B cell (primary cell): ENCODE measurements at regions not wholly inside any gene's neighbourhood (a gene's known extent, or its start where the extent isn't known, plus 50 kb on each side); places are given as distances from the start of the nearest gene placed in this dataset.

Experiments used
- CTCF ChIP-seq: fragments of 200-600 bp; IDR thresholded peaks from one replicate; pipeline ENCODE4 v1.8.0; 2022; ENCODE audit warnings: antibody characterized with exemption, mild to moderate bottlenecking
- EZH2 ChIP-seq: IDR thresholded peaks from 2 replicates; pipeline ENCODE4 v1.6.1; 2012; ENCODE audit warnings: borderline replicate concordance, low read depth, mild to moderate bottlenecking, moderate library complexity, low read length; ENCODE audit not compliant: insufficient read depth, poor library complexity, severe bottlenecking

- TF ChIP-seq CTCF, result no peak
- TF ChIP-seq EZH2, result no peak
Measured at GRCh38 chr11:11034476-11034875, 176.6 kb upstream of the ZBED5 start.
